CD4-positive, alpha-beta T cell treated with Interleukin-4 for 4 hours (primary cell): ENCODE measurements at regions not wholly inside any gene's neighbourhood (a gene's known extent, or its start where the extent isn't known, plus 50 kb on each side); places are given as distances from the start of the nearest gene placed in this dataset.
"Not testable (repeated sequence)": the region's sequence is repeated elsewhere in the genome, so short reads cannot be mapped to it uniquely, and the experiment has no call there.

Experiments
- DNase-seq: peaks from one replicate; pipeline ENCODE4 v3.0.0-alpha.2; 2020

GRCh38 chr13:44778761-44779484, 202.8 kb upstream of the TSC22D1 start:
- DNase-seq, result no peak

GRCh38 chr13:44775290-44775689, 199.2 kb upstream of the TSC22D1 start:
- DNase-seq, result not testable (repeated sequence)

GRCh38 chr13:44770951-44771350, 194.8 kb upstream of the TSC22D1 start:
- no peak for DNase-seq

- no peak for DNase-seq
These were observed 193.6 kb upstream of the TSC22D1 start for GRCh38 chr13:44769686-44770085.

- no peak for DNase-seq
These were observed 192.8 kb upstream of the TSC22D1 start for GRCh38 chr13:44768775-44769581.

GRCh38 chr13:44768239-44768638, 192.1 kb upstream of the TSC22D1 start:
- peak; percentile 23 for DNase-seq

GRCh38 chr13:44765001-44765471, 188.9 kb upstream of the TSC22D1 start:
- DNase-seq, result no peak

- no peak for DNase-seq
These were observed 188.2 kb upstream of the TSC22D1 start for GRCh38 chr13:44764302-44764692.

- DNase-seq, result no peak
These were observed 187.6 kb upstream of the TSC22D1 start for GRCh38 chr13:44763615-44764301.

GRCh38 chr13:44762911-44763310, 186.8 kb upstream of the TSC22D1 start:
- DNase-seq, result no peak

GRCh38 chr13:44760434-44760833, 184.3 kb upstream of the TSC22D1 start:
- DNase-seq, result no peak

GRCh38 chr13:44759384-44760360, 183.5 kb upstream of the TSC22D1 start:
- no peak for DNase-seq

- DNase-seq, result no peak
These were observed 182.7 kb upstream of the TSC22D1 start for GRCh38 chr13:44758630-44759383.

- DNase-seq, result no peak
These were observed 181.5 kb upstream of the TSC22D1 start for GRCh38 chr13:44757671-44758070.

- DNase-seq, result no peak
These were observed 180.2 kb upstream of the TSC22D1 start for GRCh38 chr13:44756276-44756810.

- DNase-seq, result no peak
These were observed 179.7 kb upstream of the TSC22D1 start for GRCh38 chr13:44755872-44756271.

GRCh38 chr13:44752164-44752563, 176.0 kb upstream of the TSC22D1 start:
- no peak for DNase-seq

GRCh38 chr13:44750630-44751029, 174.5 kb upstream of the TSC22D1 start:
- DNase-seq, result no peak

GRCh38 chr13:44749906-44750305, 173.8 kb upstream of the TSC22D1 start:
- no peak for DNase-seq

GRCh38 chr13:44748439-44748838, 172.3 kb upstream of the TSC22D1 start:
- no peak for DNase-seq

- no peak for DNase-seq
These were observed 171.0 kb upstream of the TSC22D1 start for GRCh38 chr13:44747179-44747578.
